ENCODE measurements at regions not wholly inside any gene's neighbourhood (a gene's known extent, or its start where the extent isn't known, plus 50 kb on each side); places are given as distances from the start of the nearest gene placed in this dataset.

GRCh38 chr18:26667046-26667445 is 118.7 kb upstream of the KCTD1 start:
- TF ChIP-seq, protein P1, sequence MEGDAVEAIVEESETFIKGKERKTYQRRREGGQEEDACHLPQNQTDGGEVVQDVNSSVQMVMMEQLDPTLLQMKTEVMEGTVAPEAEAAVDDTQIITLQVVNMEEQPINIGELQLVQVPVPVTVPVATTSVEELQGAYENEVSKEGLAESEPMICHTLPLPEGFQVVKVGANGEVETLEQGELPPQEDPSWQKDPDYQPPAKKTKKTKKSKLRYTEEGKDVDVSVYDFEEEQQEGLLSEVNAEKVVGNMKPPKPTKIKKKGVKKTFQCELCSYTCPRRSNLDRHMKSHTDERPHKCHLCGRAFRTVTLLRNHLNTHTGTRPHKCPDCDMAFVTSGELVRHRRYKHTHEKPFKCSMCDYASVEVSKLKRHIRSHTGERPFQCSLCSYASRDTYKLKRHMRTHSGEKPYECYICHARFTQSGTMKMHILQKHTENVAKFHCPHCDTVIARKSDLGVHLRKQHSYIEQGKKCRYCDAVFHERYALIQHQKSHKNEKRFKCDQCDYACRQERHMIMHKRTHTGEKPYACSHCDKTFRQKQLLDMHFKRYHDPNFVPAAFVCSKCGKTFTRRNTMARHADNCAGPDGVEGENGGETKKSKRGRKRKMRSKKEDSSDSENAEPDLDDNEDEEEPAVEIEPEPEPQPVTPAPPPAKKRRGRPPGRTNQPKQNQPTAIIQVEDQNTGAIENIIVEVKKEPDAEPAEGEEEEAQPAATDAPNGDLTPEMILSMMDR (IDR thresholded peaks at IDR 0.05; ENCODE audit: poor library complexity) = no peak
- no peak for TF ChIP-seq EZH2 (IDR thresholded peaks at IDR 0.05; ENCODE audit: borderline replicate concordance)
- no peak for TF ChIP-seq EZH2phosphoT487 (IDR thresholded peaks at IDR 0.05; ENCODE audit: low read depth, severe bottlenecking, unreplicated experiment)
